BLaER1 (cell line): ENCODE measurements at regions not wholly inside any gene's neighbourhood (a gene's known extent, or its start where the extent isn't known, plus 50 kb on each side); places are given as distances from the start of the nearest gene placed in this dataset.
"Not testable (repeated sequence)": the region's sequence is repeated elsewhere in the genome, so short reads cannot be mapped to it uniquely, and the experiment has no call there.

Experiments used
- H3K27ac ChIP-seq: shearing (Covaris generic); formaldehyde crosslinking; 2 replicates; pipeline ENCODE4 v1.8.1; 2022
- H3K27me3 ChIP-seq: shearing (Covaris generic); formaldehyde crosslinking; 2 replicates; pipeline ENCODE4 v1.8.1; 2022
- H3K36me3 ChIP-seq: shearing (Covaris generic); formaldehyde crosslinking; 2 replicates; pipeline ENCODE4 v1.8.1; 2022
- H3K4me1 ChIP-seq: shearing (Covaris generic); formaldehyde crosslinking; 2 replicates; pipeline ENCODE4 v1.8.1; 2022
- H3K4me2 ChIP-seq: shearing (Covaris generic); formaldehyde crosslinking; 2 replicates; pipeline ENCODE4 v1.8.1; 2022
- H3K4me3 ChIP-seq: shearing (Covaris generic); formaldehyde crosslinking; 2 replicates; pipeline ENCODE4 v1.8.1; 2022
- H3K9ac ChIP-seq: shearing (Covaris generic); formaldehyde crosslinking; 2 replicates; pipeline ENCODE4 v1.8.1; 2022
- H3K9me3 ChIP-seq: shearing (Covaris generic); formaldehyde crosslinking; 2 replicates; pipeline ENCODE4 v1.8.1; 2022
- H4K20me1 ChIP-seq: shearing (Covaris generic); formaldehyde crosslinking; 2 replicates; pipeline ENCODE4 v1.8.1; 2022
- Cebpa-rat ChIP-seq: shearing (Covaris generic); IDR thresholded peaks from 2 replicates; pipeline ENCODE4 v1.8.1; 2022

DNA sequence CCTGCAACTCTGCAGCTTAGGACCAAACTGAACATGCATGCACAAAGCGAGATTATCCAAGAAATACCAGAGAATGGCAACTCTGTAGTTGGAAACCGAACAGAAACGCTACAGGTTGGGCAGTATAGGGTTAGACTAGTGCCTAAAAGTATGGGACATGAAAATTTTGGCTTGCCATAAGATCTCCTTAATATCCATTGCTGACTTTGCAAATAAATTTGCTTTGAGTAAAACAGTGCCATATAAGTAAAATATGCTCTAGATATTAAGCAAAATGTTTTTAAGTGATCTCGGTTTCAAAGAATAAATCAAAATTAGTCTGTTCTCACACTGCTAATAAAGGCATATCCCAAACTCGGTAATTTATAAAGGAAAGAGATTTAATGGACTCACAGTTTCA, 456.0 kb downstream of the PRDM9 start:
- no peak overlapping the region for H3K27ac ChIP-seq
- no peak overlapping the region for H3K4me2 ChIP-seq
- TF ChIP-seq Cebpa-rat, result no peak
- H3K9me3 ChIP-seq, result no peaks in the 10 kb centered on the region
- H3K4me3 ChIP-seq, result no peak overlapping the region
- H3K36me3 ChIP-seq, result no peaks in the 10 kb centered on the region
- no peaks in the 10 kb centered on the region for H3K27me3 ChIP-seq
- H3K4me1 ChIP-seq, result no peaks in the 10 kb centered on the region
- no peak overlapping the region for H3K9ac ChIP-seq
- H4K20me1 ChIP-seq, result no peaks in the 10 kb centered on the region

DNA sequence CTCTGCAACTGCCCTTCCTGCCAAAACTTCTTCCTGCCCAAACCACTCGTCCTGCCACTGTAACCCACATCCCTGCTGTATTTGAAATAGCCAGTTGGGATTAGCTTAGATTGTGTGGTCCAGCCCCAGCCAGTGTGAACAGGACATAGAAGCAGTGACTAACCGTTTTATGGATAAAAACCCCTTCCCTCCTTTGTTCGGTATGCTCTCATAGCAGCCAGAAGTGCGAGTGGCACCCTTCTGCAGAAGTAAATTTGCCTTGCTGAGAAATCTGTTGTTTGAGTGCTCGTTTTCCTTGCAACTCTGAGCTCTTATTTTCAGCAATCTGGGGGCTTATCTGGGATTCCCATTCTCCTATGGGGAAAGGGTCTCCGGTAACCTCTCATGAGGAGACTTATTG, 470.0 kb downstream of the PRDM9 start:
- no peaks in the 10 kb centered on the region for H3K27me3 ChIP-seq
- no peaks in the 10 kb centered on the region for H3K4me1 ChIP-seq
- no peak overlapping the region for H3K4me3 ChIP-seq
- peaks cover 19% of the 10 kb centered on the region for H3K9me3 ChIP-seq
- no peak overlapping the region for H3K27ac ChIP-seq
- H3K36me3 ChIP-seq, result no peaks in the 10 kb centered on the region
- TF ChIP-seq Cebpa-rat, result no peak
- no peak overlapping the region for H3K4me2 ChIP-seq
- H4K20me1 ChIP-seq, result no peaks in the 10 kb centered on the region
- no peak overlapping the region for H3K9ac ChIP-seq

DNA sequence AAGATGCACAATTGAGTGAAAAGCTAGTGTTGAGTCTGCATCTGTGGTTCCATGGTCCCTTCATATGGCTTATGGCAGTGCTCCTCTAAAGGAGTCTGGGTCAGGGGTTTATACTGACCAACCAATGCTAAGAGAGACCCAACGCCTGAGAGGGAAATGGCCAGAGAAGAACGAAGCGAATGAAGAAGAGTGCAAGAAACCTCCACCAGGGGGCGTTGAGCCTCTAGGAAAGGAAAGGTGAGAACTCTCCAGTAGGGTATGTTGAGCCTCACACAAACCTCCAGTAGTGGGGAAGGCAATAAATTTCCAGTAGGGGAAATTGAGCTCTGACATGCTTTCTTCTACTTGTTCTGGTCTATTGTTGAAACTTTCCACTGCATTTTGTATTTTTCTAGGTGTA, 470.6 kb downstream of the PRDM9 start:
- H3K4me3 ChIP-seq, result no peak overlapping the region
- no peak overlapping the region for H3K27ac ChIP-seq
- H3K4me1 ChIP-seq, result no peaks in the 10 kb centered on the region
- TF ChIP-seq Cebpa-rat, result no peak
- H3K9ac ChIP-seq, result no peak overlapping the region
- peaks cover 19% of the 10 kb centered on the region for H3K9me3 ChIP-seq
- no peaks in the 10 kb centered on the region for H3K27me3 ChIP-seq
- H4K20me1 ChIP-seq, result no peaks in the 10 kb centered on the region
- no peaks in the 10 kb centered on the region for H3K36me3 ChIP-seq
- H3K4me2 ChIP-seq, result no peak overlapping the region

DNA sequence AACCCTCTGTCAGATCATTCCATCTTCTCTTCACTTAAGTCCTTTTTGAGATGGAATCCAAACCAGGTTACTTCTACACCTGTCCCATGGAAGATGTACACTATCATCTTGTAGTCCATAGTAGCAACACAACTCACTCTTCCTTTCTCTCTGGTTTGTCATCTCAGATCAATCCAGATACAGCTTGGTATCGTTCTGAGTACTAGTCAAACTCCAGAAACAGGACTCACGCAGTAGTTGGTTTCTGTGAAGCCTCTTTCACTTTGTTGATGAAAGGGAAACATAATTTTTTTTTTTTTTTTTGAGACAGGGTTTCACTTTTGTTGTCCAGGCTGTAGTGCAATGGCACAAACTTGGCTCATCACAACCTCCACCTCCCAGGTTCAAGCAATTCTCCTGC, 484.0 kb downstream of the PRDM9 start:
- Histone ChIP-seq H3K4me3 (no peak overlapping the region), H3K27me3 (no peaks in the 10 kb centered on the region), H3K27ac (no peak overlapping the region), H3K9ac (no peak overlapping the region), H3K9me3 (no peaks in the 10 kb centered on the region), H3K4me2 (no peak overlapping the region), H4K20me1 (no peaks in the 10 kb centered on the region), H3K36me3 (no peaks in the 10 kb centered on the region), H3K4me1 (no peaks in the 10 kb centered on the region)
- TF ChIP-seq Cebpa-rat, result no peak

DNA sequence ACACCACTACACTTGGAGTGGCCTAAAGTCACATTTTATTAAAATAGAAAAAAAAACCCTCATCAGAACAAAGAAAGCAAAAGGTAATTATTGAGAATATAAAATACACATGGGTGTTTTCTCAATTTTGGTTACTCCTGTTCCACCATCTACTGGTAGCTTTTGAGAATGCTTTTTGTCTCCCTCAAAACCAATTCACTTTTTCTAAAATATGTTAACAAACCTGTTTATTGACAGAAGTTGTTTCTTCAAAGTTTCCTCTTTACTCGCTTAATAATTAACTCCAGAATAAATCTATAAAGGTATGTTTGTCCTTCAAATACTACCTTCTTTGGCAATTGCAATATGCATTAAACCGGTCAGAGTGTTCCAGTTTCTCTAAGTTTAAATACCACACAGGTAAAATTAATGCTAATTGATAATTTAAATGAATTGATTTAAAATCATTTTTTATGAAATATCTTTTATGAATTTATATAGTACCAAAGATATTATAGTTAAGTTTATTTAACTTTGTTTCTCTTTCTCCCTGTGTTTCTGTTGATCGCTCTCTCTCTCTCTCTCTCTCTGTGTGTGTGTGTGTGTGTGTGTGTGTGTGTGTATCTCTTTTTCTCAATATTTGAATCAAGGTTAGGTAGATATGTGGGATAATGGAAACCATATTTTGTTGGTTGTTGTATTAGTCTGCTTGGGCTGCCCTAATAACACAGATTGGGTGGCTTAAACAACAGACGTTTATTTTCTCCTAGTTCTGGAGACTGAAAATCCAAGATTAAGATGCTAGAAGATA, 487.4 kb downstream of the PRDM9 start:
- Histone ChIP-seq H3K4me3 (no peak overlapping the region), H3K4me2 (no peak overlapping the region), H3K9ac (no peak overlapping the region), H3K27ac (no peak overlapping the region), H3K36me3 (no peaks in the 10 kb centered on the region), H3K27me3 (no peaks in the 10 kb centered on the region), H3K9me3 (no peaks in the 10 kb centered on the region), H3K4me1 (no peaks in the 10 kb centered on the region), H4K20me1 (no peaks in the 10 kb centered on the region)
- TF ChIP-seq Cebpa-rat, result no peak

DNA sequence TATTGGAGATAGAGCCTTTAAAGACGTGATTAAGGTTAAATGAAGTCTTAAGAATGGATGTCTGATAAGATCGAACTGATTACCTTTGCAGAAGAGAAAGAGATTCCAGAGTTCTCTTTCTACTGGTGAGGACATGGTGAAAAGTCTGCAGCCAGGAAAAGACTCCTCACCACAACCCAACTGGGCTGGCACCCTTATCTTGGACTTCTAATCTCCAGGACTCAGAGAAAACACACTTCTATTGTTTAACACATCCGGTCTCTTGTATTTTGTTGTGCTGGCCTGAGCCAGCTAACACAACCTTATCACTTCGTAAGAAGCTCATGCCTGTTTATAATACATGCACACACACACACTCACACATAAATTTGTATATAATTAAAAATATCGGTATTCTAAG, 489.1 kb downstream of the PRDM9 start:
- Histone ChIP-seq H3K27me3 (no peaks in the 10 kb centered on the region), H3K4me2 (no peak overlapping the region), H3K4me1 (no peaks in the 10 kb centered on the region), H3K4me3 (no peak overlapping the region), H3K27ac (no peak overlapping the region), H4K20me1 (no peaks in the 10 kb centered on the region), H3K36me3 (no peaks in the 10 kb centered on the region), H3K9me3 (no peaks in the 10 kb centered on the region), H3K9ac (no peak overlapping the region)
- TF ChIP-seq Cebpa-rat, result no peak

DNA sequence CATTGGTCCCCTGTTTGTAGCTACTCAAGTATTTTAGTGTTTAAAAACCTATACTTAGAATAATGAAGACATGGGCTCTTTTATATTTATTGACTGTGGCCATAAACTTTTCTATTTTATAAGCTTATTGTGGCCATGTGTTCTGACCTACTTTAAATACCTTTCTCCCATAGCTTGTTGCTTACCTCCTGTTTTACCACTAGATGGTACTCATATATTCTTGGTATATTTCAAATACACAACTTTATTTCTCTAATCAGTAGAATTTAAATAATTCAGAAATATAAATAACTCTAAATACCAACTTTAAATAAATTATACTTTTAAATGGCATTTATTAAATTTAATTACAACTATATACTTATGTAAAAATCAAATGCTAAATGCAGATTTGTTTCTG, 498.0 kb downstream of the PRDM9 start:
- H3K9me3 ChIP-seq, result no peaks in the 10 kb centered on the region
- no peak overlapping the region for H3K4me3 ChIP-seq
- no peak overlapping the region for H3K27ac ChIP-seq
- H3K27me3 ChIP-seq, result no peaks in the 10 kb centered on the region
- H3K36me3 ChIP-seq, result no peaks in the 10 kb centered on the region
- no peak for TF ChIP-seq Cebpa-rat
- no peak overlapping the region for H3K4me2 ChIP-seq
- H3K9ac ChIP-seq, result no peak overlapping the region
- no peaks in the 10 kb centered on the region for H3K4me1 ChIP-seq
- H4K20me1 ChIP-seq, result no peaks in the 10 kb centered on the region

DNA sequence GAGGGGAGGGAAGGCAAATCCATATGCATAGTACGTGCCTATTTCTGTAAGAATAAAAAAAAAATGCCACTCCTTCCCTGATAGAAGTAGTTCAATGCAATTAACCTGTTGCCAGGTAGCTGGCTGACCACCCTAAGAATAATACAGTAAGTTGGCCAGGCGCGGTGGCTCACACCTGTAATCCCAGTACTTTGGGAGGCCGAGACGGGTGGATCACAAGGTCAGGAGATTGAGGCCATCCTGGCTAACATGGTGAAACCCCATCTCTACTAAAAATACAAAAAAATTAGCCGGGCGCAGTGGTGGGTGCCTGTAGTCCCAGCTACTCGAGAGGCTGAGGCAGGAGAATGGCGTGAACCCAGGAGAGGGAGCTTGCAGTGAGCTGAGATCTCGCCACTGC, 510.3 kb downstream of the PRDM9 start:
- H3K36me3 ChIP-seq, H3K4me2 ChIP-seq, H3K27me3 ChIP-seq, H3K9ac ChIP-seq, H4K20me1 ChIP-seq, H3K27ac ChIP-seq, H3K4me1 ChIP-seq, H3K9me3 ChIP-seq, H3K4me3 ChIP-seq: not testable (repeated sequence)

DNA sequence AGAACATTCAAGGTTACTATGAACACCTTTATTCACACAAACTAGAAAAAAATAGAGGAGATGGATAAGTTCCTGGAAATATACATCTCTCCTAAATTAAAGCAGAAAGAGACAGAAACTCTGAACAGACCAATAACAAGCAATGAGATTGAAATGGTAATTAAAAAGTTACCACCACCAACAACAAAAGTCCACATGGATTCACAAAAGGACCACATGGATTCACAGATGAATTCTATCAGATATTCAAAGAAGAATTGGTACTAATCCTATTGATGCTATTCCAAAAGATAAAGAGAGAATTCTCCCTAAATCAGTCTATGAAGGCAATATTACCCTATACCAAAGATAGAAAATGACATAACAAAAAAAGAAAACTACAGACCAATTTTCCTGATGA, 518.9 kb downstream of the PRDM9 start:
- H3K9me3 ChIP-seq, result peaks cover 11% of the 10 kb centered on the region

DNA sequence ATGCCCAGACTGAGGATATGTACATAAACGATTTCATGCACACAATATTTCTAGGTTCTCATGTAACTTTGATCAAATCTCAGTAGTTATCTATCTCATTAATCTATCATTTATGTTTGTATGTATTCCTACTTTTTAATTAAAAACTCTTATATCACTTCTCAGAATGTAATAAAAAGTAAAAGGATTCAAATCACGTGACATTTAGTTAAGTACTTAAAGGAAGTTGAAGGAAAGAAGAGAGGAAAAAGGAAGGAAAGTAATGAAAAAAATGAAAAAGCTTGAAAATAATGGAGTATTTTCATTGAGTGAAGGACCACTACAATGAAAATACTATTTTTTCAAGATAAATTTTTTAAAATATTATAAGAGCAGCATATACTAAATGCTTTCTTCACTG, 535.3 kb downstream of the PRDM9 start:
- Histone ChIP-seq H3K4me3 (no peak overlapping the region), H3K27ac (no peak overlapping the region), H4K20me1 (no peaks in the 10 kb centered on the region), H3K27me3 (no peaks in the 10 kb centered on the region), H3K36me3 (no peaks in the 10 kb centered on the region), H3K4me1 (no peaks in the 10 kb centered on the region), H3K9me3 (no peaks in the 10 kb centered on the region), H3K4me2 (no peak overlapping the region), H3K9ac (no peak overlapping the region)
- TF ChIP-seq Cebpa-rat, result no peak

More for the DNA sequence above, 518.9 kb downstream of the PRDM9 start:
- Histone ChIP-seq H4K20me1 (no peaks in the 10 kb centered on the region), H3K4me2 (no peak overlapping the region), H3K27ac (no peak overlapping the region), H3K9ac (no peak overlapping the region), H3K27me3 (no peaks in the 10 kb centered on the region), H3K36me3 (no peaks in the 10 kb centered on the region), H3K4me3 (no peak overlapping the region), H3K4me1 (peaks cover 21% of the 10 kb centered on the region)
- TF ChIP-seq Cebpa-rat, result no peak

DNA sequence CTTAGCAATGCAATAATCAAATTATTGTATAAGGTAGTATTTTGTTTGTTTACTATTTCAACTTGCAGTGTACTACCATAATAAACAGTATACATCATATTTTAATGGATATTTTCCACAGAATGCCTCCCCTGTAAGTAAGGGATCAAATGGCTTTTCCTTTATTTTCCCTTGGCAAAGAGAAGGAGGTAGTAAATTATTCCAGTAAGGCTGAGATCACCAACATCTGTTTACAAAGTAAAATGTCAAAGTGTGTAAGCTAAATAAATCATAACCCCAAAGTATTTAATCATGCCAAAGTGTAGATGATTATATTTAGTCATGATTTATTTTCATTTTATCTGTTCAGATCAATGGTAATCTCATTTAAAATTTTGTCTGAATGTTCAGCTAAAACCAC, 537.6 kb downstream of the PRDM9 start:
- Histone ChIP-seq H3K4me3 (no peak overlapping the region), H3K4me2 (no peak overlapping the region), H3K36me3 (no peaks in the 10 kb centered on the region), H3K27ac (no peak overlapping the region), H3K27me3 (no peaks in the 10 kb centered on the region), H4K20me1 (no peaks in the 10 kb centered on the region), H3K9ac (no peak overlapping the region), H3K9me3 (no peaks in the 10 kb centered on the region), H3K4me1 (no peaks in the 10 kb centered on the region)
- TF ChIP-seq Cebpa-rat, result no peak
